ENCODE measurements at regions not wholly inside any gene's neighbourhood (a gene's known extent, or its start where the extent isn't known, plus 50 kb on each side); places are given as distances from the start of the nearest gene placed in this dataset.
"Not testable (repeated sequence)": the region's sequence is repeated elsewhere in the genome, so short reads cannot be mapped to it uniquely, and the experiment has no call there.

DNA sequence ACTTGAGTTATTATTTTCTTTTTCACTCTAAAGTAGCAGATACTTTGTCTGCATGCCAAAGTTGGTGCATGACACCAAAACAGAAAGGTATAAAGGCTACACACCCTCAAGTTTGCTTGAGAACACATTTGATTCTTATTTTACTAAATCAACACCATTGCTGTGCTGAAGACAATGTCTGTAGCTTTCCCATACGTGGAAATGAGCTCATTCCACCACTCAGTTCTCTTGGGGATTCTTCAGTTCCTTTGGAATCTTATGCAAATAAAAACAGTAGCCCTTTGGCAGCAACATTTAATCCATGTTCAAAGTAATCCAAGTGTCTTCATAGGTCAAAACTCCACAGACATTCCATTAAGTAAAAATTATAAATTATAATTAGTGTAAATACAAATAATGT, 264.9 kb downstream of the TLE1 start:
- no peak for DNase-seq

DNA sequence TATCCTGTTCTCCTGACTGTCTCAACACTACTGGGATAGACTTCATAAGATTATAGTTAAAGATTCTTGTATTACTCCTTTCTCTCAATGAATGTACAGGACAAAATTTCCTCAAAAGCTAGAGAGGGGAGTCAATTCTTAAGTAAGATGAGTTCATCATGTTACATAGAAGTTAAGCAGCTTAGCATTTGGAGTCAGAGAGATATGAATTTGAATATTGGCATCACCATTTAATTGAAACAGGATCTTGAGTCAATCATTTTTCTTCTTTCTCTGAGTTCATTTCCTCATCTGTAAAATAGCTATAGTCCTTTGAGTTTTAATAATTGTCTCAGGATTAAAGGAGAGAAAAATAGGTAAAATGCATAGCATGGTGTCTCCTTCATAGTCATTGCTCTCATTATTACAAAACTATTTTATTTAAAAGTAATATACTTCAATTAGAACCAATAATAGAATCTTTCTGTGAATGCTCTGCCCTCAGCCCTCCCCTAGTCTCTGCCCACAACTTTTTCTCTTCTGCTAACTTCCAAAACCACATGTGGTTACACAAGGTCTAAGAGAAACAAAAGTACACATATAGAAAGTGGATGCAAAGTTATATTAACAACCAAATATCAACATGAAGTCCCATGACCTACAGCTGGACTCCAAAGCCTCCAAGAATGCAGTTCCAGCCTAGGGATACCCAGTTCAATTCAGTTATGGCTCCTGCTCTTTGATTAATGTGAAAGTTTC, 265.6 kb downstream of the TLE1 start:
- no peak for DNase-seq

DNA sequence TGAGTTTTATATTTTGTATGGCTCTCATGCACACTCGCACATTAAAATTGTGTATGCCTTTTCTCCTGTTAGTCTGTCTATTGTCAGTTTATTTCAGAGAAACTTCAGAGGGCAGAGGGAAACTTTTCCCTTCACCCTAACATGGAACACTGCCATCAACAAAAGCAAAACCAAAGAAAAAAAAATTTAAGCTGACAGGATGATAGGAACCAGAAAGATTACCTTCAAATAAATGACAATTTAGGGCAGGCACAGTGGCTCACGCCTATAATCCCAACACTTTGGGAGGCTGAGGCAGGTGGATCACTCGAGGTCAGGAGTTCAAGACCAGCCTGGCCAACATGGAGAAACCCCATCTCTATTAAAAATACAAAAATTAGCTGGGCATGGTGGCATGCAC, 268.3 kb downstream of the TLE1 start:
- not testable (repeated sequence) for DNase-seq

DNA sequence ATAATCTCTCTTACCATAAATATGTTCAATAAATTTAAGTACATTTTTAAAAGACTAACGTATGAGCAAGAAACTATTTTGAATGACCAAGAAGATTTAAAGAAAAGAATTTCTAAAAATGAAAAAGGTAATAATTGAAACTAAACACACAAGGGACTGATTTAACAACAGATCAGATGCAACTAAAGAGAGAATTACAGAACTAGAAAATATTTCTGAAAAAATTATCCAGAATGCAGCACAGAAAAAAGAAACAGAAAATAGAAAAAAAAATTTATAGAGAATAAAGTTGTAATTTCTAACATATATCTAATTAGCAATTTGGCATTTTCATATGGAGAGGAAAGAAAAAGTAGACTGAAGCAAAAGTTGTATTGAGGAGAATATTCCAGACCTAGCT, 269.3 kb downstream of the TLE1 start:
- DNase-seq: no peak

DNA sequence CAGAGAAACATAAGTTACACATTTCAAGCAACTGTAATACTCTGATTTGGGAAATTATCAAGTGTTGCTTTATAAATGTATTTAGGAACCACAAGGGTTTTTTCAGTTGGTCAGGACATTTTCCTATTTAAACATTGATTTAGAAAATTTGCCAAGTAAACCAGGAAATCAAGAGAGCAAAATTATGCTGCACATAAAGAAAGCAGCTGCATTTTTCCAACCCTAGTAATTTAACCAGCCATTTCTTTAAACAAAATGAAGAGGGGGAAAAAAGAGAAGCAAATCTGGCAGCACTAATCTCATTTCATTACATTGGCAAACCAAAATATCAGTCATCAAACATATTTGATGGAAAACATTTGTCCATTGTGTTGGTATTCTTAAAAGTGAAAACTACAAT, 271.4 kb downstream of the TLE1 start:
- no peak for DNase-seq

DNA sequence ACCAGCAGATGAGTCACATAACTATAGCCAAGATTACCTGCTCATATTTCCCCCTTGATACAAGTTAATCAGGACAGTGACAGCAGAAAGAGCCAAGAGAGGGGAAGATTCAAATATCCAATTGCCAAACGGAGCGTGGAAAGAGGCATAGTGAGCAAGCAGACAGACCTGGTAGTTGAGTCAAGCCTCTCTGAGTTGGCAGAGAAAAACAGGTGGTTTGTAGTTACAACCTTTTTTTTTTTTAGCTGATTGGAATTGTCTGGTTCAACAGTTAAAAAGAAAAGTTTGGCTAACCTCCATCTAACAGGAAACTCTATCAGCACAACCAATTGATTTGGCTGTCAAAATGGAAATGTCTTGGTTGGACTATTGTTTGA, 272.1 kb downstream of the TLE1 start:
- peak; percentile 14 for DNase-seq

DNA sequence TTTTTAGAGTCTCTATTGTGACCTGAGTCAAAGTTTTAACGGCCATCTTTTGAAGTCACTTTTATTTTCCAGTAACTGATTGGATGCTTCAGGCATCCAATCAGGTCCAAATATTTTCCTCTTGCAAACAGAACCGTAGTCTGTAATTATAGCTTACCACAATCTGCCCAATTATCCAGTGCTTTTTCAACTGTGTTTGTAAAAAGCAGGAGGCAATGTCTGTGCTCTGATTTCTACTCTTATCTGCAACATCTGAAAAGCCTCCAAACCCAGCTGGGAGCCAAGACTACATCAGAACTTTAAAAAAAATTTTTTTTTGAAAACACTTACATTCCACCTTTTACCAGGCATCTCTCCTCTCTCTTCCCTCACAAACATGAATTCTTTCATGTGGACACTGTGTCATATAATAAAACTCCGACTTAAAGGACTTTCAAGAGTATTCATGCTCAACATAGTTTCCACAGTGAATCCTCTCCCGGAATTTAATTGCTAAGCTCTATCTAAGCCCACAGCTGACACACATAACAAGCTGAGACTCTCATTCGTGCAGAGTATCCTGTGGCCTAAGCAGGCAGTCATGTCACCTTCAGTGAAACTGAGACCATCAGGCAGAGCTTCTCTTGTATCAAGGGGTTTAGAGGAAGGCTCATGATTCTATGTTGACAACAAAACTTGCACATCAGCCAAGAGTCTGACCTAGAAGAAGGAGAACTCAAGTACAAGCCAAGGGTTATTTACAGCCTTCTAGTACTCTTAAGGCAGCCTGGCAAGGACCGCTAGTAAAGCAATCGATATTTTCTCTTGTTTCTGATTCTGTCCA, 272.7 kb downstream of the TLE1 start:
- DNase-seq: peak; percentile 14

DNA sequence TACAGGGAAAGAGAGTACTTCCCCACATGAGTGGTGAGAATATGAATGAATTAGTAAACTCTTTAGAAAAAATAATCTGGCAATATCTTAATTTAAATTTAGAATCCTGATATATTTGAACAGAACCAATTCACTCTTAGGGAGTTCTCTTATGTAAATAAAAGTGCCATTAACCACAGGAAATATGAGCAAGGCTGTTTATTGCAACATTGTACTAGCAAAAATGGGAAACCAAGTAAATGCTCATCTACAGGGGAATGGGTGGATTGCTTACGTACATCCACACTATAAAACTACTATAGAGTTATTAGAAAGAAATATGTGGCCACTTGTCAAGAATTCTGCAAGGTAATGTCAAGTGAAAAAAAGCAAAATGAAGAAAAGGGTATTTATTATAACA, 274.5 kb downstream of the TLE1 start:
- DNase-seq: no peak

DNA sequence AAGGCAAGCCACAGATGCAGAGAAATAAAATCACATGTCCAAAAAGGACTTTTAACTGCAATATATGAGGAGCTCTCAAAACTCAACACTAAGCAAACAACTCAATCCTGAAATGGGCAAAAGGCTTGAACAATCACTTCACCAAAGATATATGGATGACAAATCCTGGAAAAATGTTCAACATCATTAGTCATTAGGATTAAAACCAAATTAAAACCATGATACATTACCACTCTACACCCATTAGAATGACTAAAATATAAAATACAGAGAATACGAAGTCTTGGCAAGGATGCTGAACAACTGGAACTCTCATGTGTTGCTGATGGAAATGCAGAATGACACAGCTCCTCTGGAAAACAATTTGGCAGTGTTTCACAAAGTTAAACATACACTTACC, 277.4 kb downstream of the TLE1 start:
- peak; percentile 8 for DNase-seq

DNA sequence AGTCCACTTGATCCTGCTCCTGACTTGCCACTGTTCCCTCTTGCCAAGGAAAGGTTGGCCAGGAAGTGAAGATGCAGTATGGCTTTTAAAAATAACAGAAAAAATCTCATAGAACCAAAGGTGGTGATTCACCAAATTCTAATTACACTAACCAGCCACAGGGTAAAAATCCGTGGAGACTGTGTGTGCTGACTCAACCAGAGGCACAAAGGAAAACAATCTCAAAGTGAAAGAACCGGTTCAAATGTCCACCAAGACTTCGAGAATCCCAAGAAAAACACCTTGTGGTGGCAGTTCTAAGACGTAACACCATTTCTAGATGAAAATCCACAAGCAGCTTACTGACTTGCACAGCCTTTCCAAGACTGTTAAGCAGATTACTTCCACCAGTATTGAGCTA, 279.1 kb downstream of the TLE1 start:
- peak; percentile 11 for DNase-seq

DNA sequence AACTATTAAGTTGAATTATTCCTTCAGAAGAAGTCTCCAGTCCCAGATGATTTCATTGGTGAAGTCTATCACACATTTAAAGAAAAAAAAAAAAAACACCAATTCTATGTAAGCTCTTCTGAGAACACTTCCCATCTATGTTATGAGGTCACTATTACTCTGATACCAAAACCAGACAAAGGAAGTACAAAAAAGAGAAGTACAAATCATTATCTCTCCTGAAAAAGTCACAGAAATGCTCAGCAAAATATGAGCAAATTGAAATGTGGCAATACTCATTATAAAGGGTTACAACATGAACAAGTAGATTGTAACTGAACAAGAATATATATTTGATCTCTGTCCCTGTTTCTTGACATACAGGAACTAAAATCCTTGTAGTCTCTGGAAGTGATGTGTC, 280.4 kb downstream of the TLE1 start:
- DNase-seq: no peak

DNA sequence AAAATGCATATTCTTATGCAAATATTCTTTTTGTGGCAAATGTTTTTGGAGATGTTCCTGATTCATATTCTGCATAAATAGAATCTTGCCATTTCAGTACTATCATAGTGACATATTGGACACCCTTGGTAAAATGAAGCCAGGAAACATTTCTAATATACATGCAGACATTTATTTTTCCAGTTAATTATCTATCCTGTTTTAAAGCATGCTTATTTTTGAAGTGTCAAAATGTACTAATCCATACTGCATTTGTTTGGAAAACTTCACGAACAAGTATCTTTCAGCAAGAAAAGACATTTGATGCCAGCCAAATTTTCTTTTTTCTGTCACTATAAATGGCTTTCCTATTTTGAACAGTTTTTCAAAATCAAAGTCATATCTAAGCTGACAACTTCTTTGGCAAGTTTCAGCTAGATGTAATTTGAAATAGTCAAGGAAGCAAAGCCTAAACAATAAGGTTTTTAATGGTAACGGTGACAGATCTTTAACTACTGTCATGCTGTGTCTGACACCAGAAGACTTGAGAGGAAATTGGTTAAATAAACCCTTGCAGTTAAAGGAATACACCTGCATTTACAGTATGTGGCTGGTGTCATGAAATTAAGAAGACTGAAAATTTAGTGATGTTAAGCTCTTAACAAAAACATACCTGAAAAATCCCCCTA, 284.3 kb downstream of the TLE1 start:
- DNase-seq: no peak

DNA sequence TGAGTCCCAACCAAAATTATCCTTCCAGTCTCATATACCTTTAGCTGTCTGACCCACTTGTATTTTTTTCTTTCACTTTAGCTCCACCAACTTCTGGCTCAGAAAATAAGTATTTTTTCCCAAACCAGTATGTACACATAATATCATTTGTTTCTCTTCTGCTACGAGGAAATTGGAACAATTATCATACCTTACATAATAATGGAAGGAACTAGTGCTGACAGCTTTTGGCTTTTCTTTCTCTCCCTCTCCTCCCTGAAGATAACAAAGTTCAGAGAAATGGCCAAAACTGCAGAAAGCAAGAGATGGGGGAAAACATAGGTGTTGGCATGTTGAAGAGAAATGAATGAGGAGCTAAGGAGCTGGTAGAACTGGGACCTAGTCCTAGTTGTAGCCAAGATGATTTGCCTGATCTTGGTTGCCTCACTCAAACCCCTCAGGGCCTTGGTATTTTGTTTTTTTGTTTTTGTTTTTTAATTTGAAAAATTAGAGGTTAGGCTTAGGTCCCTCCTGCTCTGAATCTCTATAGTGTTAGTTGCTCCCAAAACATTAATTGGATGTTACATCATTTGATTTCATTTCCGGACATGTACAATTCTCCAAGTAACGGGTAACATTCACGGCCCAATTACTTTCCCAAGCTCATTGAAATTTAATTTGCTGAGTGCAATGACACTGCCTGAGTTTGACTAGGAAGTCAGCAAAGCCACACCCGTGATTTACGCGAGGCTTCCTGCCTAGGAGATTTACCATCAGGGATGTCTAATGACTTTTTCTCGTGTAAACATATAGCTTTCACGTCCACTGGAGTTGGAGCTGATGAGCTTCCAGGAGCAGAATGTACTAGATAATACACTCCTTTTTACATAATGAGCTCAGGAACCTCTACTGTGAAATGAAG, 291.6 kb downstream of the TLE1 start:
- DNase-seq: no peak

DNA sequence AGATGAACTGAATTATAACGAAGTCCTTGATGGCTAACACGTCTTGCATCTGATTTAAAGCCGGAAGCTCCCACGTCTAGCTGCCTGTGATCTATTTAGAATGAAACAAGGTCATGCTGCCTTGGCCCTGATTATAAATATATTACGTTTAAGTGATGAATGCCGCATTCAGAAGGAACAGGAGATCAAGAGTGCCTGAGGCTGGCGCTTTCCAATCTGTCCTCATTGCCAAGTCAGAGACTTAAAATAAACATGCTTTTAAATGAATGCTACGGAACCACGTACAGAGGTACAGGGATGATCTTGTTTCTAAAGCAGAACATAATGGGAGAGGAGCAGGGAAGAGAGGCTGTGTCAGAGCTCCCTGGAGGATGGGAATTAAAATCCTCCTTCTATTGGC, 292.8 kb downstream of the TLE1 start:
- DNase-seq: no peak

DNA sequence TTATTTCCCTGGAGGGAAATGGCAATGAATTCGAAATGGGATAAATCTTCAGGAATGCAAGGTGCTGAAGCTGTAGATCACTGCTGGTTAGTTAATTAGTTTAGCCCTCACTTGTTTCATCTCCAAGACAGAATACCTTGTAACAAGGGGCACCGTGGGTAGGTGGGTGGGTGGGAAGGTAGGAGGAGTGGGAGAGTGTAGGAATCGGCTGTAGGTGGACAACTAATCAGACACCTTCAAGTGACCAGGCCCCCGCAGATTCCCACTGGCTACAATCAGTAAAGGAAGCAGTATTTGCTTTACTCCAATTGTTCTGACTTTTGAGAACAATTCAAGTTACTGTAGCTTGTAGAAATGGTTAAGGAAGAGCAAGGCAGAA, 293.7 kb downstream of the TLE1 start:
- DNase-seq: no peak

DNA sequence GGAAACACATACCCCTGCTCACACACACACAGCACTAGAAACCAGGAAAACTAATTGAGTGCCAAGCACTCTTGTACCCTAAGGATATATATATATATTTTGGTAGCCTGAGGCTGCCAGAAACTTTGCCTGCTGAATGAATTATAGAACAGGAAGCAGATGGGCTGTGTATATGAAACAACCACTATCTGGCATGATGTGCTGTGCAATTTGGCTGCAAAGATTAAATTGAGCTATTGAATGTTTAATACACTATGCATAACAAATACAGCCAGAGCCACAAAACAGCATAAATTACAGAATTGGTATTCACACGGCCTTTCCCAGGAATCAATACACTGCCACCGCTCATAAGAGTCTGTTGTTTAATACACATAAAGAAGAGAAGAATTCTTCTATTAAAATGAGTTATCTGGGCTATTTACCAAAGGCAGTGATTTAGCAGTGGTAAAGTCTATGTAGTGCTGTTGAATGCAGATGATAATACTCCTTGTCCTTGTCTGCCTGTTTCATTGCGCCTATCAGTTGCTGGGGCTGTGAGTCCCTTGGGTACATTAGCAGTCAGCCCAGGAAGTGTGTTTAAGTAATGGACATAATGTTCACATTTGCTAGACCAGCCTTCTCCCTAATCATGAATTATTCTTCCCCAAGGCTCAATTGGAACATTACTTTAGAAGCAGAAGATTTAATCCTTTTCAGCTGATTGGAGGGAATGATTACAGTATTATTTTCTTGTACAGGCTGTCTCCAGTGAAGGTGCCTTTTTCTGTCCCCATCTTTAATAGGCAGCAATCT, 294.3 kb downstream of the TLE1 start:
- no peak for DNase-seq

DNA sequence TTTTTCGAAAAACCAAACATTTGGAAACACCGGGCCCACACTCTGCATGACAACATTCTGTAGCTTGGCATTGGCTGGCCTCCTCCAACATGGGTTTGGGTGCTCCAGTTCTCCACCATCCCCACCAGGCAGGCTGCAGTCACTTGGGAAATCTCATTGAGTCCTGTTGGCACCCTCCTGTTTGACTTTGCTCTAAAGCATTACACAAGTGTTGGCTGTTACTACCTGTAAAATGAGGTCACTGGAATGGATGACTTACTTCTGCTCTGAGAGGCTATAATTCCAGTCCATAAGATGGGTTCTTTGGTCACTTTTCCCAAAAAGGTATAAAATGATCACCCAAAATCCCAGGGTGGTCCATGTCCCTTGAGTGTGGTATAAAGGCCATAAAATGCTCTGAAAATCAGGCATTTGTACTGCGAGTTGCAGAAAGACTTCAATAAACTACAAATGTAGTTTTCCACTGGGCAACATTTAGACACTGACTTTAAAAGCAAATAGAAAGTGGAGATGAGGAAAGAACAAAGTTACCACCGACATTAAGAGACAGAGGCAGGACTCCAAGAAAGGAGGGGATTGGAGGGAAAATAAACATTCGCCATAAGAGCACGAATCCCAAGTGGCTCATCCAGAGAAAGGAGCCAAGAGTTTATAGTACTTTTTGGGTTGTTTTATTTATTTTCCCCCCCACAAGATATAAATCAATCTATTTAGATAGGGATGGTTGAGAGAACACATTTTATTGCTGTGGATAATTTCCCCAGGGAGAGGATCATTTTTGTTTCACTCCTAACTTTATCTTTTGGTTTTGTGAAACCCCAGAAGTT, 295.1 kb downstream of the TLE1 start:
- DNase-seq: no peak

DNA sequence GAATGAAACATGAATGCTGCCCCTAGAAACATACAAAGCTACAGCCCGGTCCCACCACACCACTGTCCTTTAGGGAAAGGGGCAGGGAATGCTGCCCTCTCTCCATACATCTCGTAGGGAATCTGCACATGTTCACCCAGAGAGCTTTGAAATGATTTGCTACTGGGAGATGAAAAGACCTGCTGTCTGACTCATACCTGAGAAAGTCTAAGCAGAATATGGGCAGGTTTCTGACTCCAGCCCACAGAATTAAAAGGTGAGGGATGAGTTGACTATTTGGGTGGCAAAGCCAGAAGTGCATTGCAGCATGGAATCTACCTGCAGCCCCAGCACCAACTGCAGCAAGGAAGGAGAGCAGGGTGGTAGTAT, 297.9 kb downstream of the TLE1 start:
- peak; percentile 24 for DNase-seq

DNA sequence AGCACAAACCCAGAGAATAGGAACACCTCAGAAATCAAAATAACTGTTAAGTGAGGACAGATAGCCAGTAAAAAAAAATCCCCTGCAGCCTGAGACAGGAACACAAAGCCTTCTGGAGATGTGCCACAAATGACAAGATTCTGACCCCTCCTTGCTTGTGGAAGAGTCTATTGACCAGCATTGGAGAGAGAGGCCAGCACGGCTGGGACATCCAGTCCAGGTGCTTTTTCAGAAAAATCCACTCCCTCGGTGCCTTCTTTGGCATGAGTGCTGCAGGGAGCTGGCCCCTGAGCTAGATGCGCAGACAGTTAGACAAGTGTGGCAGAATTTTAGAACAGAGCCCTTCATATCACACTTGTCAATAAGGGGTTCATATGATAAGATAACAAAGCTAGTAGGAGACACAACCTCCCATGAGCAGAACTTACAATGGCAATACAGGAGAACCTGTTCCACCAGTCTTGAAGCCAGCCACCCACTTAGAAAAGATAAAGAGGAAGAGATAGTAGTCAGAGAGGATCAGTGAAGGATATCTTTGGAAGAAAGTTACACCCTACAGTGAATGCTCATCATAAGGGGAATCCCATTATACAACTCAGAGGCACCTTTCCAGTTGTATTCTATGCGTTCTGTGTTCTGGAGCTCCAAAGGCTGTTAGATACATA, 298.4 kb downstream of the TLE1 start:
- peak; percentile 60 for DNase-seq

DNA sequence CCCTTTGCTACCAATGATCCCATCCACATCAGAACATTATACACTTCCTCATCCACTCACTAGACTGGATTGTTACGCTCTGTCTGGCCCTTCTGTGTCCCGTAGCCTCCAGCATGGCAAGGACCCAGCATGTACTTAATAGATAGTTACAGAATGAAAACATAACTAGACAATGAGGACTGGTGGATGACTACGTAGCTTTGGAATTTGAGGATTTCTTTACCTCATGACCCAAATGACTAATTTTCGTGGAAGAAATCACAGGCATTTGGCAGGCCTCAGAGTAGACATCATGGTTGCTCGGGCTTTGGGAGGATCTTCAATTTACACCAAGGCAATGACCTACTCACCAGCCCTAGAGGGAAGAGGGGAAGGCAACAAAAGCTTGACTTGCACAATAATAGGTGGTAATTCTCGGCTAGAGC, 299.8 kb downstream of the TLE1 start:
- DNase-seq: peak; percentile 43

DNA sequence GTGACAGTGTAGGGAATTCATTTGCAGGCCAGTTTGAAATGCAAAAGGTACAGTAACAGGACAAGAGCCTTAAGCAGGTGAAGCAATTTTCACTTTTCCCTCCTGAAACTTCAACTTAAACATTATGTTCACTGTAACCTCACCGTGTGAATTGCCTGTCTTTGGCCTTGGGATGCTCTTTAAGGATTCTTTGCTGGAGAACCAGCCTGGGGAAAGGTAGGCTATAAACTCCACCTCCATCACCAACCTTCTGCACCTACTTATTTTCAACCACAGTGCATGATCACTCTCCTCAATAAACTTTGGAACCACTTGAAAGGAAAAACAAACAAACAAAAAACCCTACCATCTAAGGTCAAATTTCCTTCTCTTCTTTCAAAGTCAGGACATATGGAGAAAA, 300.5 kb downstream of the TLE1 start:
- peak; percentile 1 for DNase-seq
